Right lobe of liver (tissue), 4 donors: ENCODE measurements at regions not wholly inside any gene's neighbourhood (a gene's known extent, or its start where the extent isn't known, plus 50 kb on each side); places are given as distances from the start of the nearest gene placed in this dataset.

Source experiments
- POLR2A ChIP-seq: fragments of 450-650 bp; IDR thresholded peaks from one replicate; pipeline ENCODE4 v1.6.1; 2017; ENCODE audit warnings: antibody characterized with exemption, mild to moderate bottlenecking
- TF ChIP-seq, protein P1 (sequence below), 4 donors: fragments of 200-600 bp in 3 of 4; fragments of 450-650 bp in 1 of 4; IDR thresholded peaks; one replicate each; pipeline versions ENCODE4 v1.5.1 to v1.8.0; 2016 to 2022; ENCODE audit warnings: antibody characterized with exemption in 4 of 4, mild to moderate bottlenecking in 2 of 4
- donor health status: DM: no; HTN: no; CAD: no.
- donor health status: DM: no; HTN: no; CAD: no.
- donor health status: DM: no; HTN: yes; CAD: no.

DNA sequence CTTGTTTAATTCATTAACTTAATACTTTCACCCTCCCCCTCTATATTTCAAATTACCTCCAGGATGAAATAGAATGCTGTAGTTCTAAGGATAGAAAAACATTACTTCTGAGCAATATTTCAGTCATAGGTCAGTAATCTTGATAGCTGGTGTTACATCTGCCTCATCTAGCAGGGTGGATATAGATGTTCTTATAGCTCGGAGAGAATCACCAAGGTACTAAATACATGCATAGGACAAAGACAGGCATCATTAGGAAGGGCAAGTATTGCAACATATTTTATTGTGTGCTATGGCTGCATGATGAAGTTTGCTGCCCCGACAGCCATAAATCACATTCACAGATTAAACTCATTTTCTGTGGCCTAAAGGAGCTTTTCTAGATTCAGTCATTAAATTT, 601.0 kb downstream of the FGF9 start:
- TF ChIP-seq, protein P1, sequence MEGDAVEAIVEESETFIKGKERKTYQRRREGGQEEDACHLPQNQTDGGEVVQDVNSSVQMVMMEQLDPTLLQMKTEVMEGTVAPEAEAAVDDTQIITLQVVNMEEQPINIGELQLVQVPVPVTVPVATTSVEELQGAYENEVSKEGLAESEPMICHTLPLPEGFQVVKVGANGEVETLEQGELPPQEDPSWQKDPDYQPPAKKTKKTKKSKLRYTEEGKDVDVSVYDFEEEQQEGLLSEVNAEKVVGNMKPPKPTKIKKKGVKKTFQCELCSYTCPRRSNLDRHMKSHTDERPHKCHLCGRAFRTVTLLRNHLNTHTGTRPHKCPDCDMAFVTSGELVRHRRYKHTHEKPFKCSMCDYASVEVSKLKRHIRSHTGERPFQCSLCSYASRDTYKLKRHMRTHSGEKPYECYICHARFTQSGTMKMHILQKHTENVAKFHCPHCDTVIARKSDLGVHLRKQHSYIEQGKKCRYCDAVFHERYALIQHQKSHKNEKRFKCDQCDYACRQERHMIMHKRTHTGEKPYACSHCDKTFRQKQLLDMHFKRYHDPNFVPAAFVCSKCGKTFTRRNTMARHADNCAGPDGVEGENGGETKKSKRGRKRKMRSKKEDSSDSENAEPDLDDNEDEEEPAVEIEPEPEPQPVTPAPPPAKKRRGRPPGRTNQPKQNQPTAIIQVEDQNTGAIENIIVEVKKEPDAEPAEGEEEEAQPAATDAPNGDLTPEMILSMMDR (IDR thresholded peaks at IDR 0.05): no peak
- TF ChIP-seq POLR2A: no peak
